ENCODE measurements at regions not wholly inside any gene's neighbourhood (a gene's known extent, or its start where the extent isn't known, plus 50 kb on each side); places are given as distances from the start of the nearest gene placed in this dataset.
"Not testable (repeated sequence)": the region's sequence is repeated elsewhere in the genome, so short reads cannot be mapped to it uniquely, and the experiment has no call there.

GRCh38 chr10:45122180-45122860 is 121.6 kb downstream of the ZNF22 start:
- not testable (repeated sequence) for TF ChIP-seq CTCF, POLR2AphosphoS5, EP300 (IDR thresholded peaks at IDR 0.05)

Data from upper lobe of left lung (tissue), 4 donors.